Activated CD8-positive, alpha-beta memory T cell treated with anti-CD3 and anti-CD28 coated beads for 36 hours (primary cell): ENCODE measurements at regions not wholly inside any gene's neighbourhood (a gene's known extent, or its start where the extent isn't known, plus 50 kb on each side); places are given as distances from the start of the nearest gene placed in this dataset.
"Not testable (repeated sequence)": the region's sequence is repeated elsewhere in the genome, so short reads cannot be mapped to it uniquely, and the experiment has no call there.

Experiments
- CTCF ChIA-PET: fragments of 350-600 bp; sonication (Branson Sonifier 250); formaldehyde crosslinking; loops from one replicate; lab custom pipeline; 2021; ENCODE audit warnings: antibody characterized with exemption; lab: Charles Lee
- POLR2A ChIA-PET: fragments of 350-600 bp; sonication (Branson Sonifier 250); formaldehyde crosslinking; loops from one replicate; lab custom pipeline; 2021; ENCODE audit warnings: antibody characterized with exemption; lab: Charles Lee

- ChIA-PET POLR2A (no interaction called here), CTCF (no interaction called here)
Measured at GRCh38 chr4:71201817-71202576, 136.8 kb upstream of the SLC4A4 start.

GRCh38 chr4:71202705-71203104 is 136.1 kb upstream of the SLC4A4 start:
- ChIA-PET POLR2A (no interaction called here), CTCF (no interaction called here)

- POLR2A ChIA-PET = no interaction called here
- CTCF ChIA-PET = no interaction called here
Measured at GRCh38 chr4:71204056-71204455, 134.8 kb upstream of the SLC4A4 start.

- POLR2A ChIA-PET = no interaction called here
- CTCF ChIA-PET = no interaction called here
Measured at GRCh38 chr4:71206763-71207162, 132.1 kb upstream of the SLC4A4 start.

- ChIA-PET POLR2A (no interaction called here), CTCF (no interaction called here)
Measured at GRCh38 chr4:71209161-71209560, 129.7 kb upstream of the SLC4A4 start.

GRCh38 chr4:71210823-71211222 is 128.0 kb upstream of the SLC4A4 start:
- POLR2A ChIA-PET = no interaction called here

GRCh38 chr4:71211748-71212147 is 127.1 kb upstream of the SLC4A4 start:
- ChIA-PET POLR2A (no interaction called here), CTCF (no interaction called here)

More at GRCh38 chr4:71210823-71211222, 128.0 kb upstream of the SLC4A4 start:
- CTCF ChIA-PET = no interaction called here

- ChIA-PET POLR2A (no interaction called here), CTCF (no interaction called here)
Measured at GRCh38 chr4:71212216-71212615, 126.6 kb upstream of the SLC4A4 start.

- ChIA-PET POLR2A (no interaction called here), CTCF (no interaction called here)
Measured at GRCh38 chr4:71214578-71214977, 124.2 kb upstream of the SLC4A4 start.

GRCh38 chr4:71216316-71216959 is 122.4 kb upstream of the SLC4A4 start:
- POLR2A ChIA-PET = no interaction called here
- CTCF ChIA-PET = no interaction called here

GRCh38 chr4:71217688-71218087 is 121.1 kb upstream of the SLC4A4 start:
- ChIA-PET POLR2A (no interaction called here), CTCF (no interaction called here)

GRCh38 chr4:71220848-71221247 is 118.0 kb upstream of the SLC4A4 start:
- POLR2A ChIA-PET, CTCF ChIA-PET: not testable (repeated sequence)

- ChIA-PET POLR2A (no interaction called here), CTCF (no interaction called here)
Measured at GRCh38 chr4:71221510-71222466, 117.0 kb upstream of the SLC4A4 start.

GRCh38 chr4:71222661-71223060 is 116.2 kb upstream of the SLC4A4 start:
- ChIA-PET CTCF (no interaction called here), POLR2A (no interaction called here)

GRCh38 chr4:71229477-71230270 is 109.1 kb upstream of the SLC4A4 start:
- CTCF ChIA-PET = interaction anchor here (0.7 kb wide), 3 partner anchors 502 to 1074 kb away, joined by 3 to 4 read pairs (median 4); no protein-coding TSS in a partner anchor
- POLR2A ChIA-PET = no interaction called here

- ChIA-PET POLR2A (interaction anchor here (0.7 kb wide), 1 partner anchor 67 kb away, joined by 5 read pairs; no protein-coding TSS in a partner anchor), CTCF (no interaction called here)
Measured at GRCh38 chr4:71230271-71231128, 108.3 kb upstream of the SLC4A4 start.

- ChIA-PET CTCF (no interaction called here), POLR2A (interaction anchor here (0.7 kb wide), 1 partner anchor 68 kb away, joined by 5 read pairs; no protein-coding TSS in a partner anchor)
Measured at GRCh38 chr4:71231129-71232055, 107.4 kb upstream of the SLC4A4 start.
